GM21529 (cell line): ENCODE measurements at regions not wholly inside any gene's neighbourhood (a gene's known extent, or its start where the extent isn't known, plus 50 kb on each side); places are given as distances from the start of the nearest gene placed in this dataset.

Experiments
- ATAC-seq: cut with Tn5 transposase; IDR thresholded peaks from one replicate; pipeline ENCODE4 v1.9.1; 2021; ENCODE audit not compliant: unreplicated experiment

DNA sequence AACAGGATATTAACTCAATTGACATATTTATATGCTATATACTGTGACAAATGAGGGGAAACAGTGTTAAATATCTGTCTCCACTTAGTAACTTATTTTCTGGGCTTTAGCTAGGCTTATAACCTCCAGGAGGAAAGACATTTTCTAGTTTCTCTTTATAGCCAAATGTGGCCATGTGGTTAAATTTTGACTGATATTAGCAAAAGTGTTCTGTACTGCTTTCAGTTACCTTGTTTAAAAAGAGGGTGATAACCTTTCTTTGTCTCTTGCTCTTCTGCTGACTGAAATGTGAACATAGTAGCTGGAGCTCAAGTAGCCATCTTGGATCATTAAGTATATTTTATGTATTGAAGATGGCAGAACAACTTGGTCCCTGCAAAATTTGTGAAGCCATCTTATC, 253.7 kb downstream of the PDHA2 start:
- ATAC-seq, result no peak

DNA sequence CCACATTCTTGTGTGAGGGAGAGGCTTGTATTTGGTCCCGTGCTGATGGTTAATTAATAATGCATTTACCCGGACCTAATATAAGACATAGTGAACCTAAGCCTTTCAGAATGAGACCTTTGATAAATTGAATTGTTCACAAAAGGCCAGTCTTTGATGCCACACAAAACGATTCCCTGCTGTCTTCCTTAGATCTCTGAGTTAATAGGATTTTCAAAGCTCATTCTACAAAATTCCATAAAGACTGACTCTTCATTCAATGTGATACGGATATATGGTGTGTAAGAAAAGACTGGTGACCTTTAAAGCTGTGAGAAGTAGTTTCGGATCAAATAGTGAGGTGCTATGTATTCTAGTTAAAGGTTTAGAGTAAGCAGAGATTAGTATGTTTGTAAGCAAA, 254.3 kb downstream of the PDHA2 start:
- no peak for ATAC-seq

GRCh38 chr4:96097040-96097607, 257.2 kb downstream of the PDHA2 start:
- no peak for ATAC-seq

- no peak for ATAC-seq
Observed at GRCh38 chr4:96097693-96098092, 257.8 kb downstream of the PDHA2 start.

DNA sequence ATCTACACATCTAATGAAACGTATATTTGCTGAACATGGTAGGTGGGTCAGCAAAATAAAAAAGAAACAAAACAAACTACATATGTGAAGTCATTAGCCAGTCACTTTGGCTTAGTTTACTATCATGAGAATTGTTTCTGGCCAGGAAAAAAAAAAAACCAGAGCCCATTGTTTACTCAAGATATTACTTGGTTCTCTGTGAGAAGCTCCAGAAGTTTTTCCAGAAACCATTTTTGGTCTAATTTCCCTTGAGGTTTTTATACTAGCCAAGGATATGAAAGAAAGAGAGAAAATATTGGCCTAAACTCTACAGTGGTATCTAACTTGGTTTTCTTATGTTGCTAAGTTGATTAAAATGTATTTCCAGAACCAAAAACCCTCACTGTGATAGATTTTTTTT, 259.1 kb downstream of the PDHA2 start:
- no peak for ATAC-seq

DNA sequence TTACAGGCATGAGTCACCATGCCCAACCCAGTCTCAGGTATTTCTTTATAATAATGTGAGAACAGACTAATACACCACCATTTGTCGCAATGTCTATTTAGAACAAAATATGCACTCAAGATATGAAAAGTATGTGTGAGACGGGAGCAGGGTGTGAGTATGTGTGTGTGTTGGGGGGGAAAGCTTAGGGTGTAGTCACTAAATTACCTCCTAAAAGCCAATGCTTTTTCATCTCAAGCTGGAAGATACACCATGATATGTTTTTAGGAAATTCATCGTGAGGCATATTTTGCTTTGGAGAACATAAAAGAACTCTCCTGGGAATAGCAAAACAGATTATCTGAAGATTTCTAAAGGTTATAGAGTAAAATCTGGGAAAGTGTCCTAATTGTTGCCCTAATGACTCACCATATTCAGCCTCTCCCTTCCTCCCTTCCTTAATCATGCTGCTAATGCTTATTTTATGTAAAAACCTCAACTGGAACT, 262.7 kb downstream of the PDHA2 start:
- ATAC-seq, result no peak

GRCh38 chr4:96103086-96103485, 263.2 kb downstream of the PDHA2 start:
- ATAC-seq, result no peak

DNA sequence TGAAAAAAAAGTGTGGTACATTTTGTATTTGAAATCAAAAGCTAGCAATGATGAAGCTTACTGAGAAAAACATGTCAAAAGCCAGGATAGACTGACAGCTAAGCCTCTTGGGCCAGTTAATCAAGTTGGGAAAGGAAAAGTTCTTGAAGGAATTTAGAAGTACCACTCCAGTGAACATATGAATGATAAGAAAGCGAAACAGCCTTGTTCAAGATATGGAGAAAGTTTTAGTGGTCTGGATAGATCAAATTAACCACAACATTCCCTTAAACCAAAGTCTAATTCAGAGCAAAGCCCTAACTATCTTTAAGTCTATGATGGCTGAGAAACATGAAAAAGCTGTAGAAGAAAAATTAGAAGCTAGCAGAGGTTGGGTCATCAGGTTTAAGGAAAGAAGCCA, 268.3 kb downstream of the PDHA2 start:
- ATAC-seq, result no peak

DNA sequence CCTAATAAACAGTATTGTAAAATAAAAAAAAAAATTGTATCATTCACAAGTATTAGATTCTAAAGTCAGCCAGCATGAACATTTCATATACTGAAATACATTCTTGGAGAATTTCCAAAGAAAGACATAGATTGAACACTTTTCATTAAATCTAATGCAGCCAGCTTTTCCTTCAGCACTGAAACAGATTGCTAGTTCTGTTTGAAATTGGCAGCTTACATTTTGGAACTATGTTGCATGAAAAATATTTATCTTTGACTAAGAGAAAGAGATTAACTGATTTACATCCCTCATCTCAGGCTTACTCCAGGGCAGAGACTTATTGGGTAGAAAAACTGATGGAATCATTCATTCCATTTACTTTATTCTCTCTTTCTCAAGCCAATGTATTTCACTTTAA, 272.7 kb downstream of the PDHA2 start:
- no peak for ATAC-seq

- ATAC-seq, result no peak
Observed at GRCh38 chr4:96120206-96120605, 280.3 kb downstream of the PDHA2 start.

DNA sequence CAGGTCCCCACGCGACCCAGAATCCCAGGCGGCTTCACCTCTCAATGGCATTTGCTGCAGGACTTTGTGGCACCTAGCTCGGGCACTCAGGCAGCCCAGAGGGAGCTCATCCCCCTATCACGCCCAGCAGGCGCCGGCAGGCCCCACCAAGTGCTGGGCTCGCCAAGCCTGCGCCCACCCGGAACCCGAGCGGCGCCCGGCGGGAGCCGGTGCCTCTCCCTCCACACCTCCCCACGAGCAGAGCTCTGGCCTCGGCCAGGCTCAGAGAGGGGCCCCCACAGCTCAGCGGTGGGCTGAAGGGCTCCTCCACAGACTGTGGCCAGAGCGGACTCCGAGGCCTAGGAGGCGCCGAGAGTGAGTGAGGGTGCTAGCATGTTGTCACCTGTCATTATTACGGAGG, 286.3 kb downstream of the PDHA2 start:
- ATAC-seq, result no peak

DNA sequence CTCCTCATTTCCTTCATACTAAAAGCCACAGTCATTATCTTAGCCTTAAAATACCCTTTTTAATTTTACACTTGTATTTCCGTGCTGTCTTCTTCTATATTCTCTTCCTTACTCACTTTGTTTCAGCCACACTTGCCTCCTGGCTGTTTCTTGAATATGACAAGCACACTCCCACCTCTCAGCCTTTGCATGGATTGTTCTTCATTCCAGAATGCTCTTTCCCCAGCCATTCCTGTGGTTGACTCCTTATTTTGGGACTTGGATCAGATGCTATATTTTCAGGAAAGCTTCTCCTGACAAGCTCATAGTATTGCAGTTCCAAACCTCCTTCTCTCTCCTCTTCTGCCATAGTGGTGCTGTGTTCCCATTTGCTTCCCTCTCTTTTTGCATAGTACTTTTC, 291.3 kb downstream of the PDHA2 start:
- no peak for ATAC-seq

- no peak for ATAC-seq
Observed at GRCh38 chr4:96134806-96135205, 294.9 kb downstream of the PDHA2 start.

DNA sequence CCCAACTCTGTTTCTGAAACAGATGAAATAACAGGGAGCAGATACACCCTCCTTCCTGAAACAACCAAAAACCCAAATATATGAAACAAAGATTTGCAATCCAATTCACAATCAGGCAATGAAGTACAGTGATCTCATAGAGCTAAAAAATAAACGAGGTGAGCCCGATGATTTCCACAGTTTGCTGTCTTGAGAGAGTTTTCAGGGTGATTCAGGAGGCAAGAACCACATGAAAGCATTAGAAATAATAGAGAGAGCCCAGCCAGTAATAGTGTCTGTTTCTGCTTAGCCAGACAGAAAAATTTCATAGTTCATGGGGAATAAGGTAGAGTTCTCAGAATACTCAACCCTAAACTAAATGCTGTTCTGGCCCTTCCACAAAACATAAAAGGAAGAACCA, 296.2 kb downstream of the PDHA2 start:
- no peak for ATAC-seq

DNA sequence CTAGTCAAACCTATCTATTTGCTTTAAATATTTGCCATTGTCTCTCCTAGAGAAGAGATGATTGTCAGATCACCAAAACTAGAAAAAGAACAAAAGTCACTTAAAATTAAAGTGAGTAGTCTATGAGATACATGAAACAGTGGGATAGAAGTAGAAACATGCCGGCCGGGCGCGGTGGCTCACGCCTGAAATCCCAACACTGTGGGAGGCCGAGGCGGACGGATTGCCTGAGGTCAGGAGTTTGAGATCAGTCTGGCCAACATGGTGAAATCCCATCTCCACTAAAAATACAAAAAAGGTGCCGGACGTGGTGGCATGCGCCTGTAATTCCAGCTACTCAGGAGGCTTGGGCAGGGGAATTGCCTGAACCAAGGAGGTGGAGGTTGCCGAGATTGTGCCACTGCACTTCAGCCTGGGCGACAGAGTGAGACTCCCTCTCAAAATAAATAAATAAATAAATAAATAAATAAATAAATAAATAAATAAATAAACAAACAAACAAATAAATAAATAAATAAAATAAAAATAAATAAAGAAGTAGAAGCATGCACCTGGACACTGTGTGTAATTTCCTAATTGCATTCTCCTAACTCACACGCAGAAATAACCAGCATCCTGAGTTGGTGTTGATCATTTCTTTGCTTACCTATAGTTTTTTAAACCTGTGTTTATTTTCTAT, 299.5 kb downstream of the PDHA2 start:
- no peak for ATAC-seq

DNA sequence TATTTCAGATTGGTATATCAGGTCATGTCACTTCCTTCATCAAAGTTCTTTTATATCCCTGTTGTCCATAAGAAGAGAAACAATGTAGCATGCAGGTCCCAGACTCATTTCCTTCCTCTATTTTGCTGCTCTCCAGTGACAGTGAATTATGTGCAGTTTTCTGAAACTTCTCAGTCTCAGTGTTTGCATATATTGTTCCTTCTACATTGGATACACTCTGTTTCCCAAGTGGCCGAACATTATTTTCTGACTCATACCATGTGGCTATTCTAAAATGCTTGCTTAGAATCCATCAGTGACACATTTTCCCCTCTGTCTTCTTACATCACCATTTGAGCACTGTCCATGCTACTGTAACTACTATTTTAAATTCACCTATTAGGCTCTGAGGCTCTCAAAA, 305.7 kb downstream of the PDHA2 start:
- ATAC-seq, result no peak

DNA sequence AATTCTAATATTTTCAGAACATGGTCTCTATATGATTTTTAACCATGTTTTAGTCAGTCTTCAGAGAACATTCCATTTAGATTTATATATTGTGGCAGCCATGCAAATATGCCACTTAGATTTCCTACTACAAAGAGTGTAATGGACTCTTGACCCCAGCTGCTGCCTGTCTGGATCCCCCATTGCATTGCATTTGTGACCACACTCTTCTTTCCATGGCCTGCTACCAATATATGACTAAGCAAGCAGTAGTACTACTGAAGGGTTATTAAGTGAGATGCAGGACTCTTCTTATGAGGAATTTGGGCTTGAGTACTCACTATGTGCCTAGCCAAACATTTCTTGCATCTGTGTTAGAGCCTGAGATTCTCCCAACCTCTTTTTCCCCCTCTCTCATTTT, 306.8 kb downstream of the PDHA2 start:
- ATAC-seq, result no peak

- ATAC-seq, result no peak
Observed at GRCh38 chr4:96149894-96150293, 310.0 kb downstream of the PDHA2 start.

GRCh38 chr4:96150466-96150865, 310.6 kb downstream of the PDHA2 start:
- no peak for ATAC-seq

DNA sequence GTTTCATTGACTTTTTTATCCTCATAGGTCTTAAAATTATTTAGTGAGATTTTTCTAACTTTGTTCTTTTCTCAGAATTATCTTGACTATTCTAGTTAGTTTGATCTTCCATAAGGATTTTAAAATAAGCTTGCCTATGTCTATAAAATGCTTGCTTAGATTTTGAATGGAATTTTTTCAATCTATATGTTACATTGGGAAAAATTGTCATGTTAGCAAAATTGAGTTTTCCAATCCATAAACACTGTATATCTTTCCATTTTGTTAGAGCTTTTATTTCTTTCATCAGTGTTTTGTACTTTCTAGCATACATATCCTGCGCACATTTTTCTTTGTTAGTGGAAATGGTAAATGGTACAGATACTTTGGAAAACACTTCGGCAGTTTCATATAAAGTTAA, 312.9 kb downstream of the PDHA2 start:
- no peak for ATAC-seq

DNA sequence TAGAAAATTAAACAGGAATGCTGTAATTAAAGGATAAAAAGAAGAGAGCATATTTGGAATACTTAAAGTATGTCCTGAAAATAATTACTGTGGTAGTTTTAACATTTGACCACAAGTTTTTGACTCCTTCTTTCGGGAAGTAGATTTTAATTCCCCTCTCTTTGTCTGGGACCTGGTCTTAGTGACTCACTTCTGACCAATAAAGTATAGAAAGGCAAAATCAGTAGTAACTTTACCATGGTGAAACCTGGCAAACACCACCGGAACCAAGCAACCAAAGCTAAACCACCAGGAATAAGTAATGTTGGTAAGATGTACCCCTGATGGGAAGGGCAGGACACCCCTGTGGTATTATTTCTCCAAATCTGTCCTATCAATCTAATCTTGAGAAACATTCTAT, 314.8 kb downstream of the PDHA2 start:
- no peak for ATAC-seq

- no peak for ATAC-seq
Observed at GRCh38 chr4:96162636-96163035, 322.7 kb downstream of the PDHA2 start.

DNA sequence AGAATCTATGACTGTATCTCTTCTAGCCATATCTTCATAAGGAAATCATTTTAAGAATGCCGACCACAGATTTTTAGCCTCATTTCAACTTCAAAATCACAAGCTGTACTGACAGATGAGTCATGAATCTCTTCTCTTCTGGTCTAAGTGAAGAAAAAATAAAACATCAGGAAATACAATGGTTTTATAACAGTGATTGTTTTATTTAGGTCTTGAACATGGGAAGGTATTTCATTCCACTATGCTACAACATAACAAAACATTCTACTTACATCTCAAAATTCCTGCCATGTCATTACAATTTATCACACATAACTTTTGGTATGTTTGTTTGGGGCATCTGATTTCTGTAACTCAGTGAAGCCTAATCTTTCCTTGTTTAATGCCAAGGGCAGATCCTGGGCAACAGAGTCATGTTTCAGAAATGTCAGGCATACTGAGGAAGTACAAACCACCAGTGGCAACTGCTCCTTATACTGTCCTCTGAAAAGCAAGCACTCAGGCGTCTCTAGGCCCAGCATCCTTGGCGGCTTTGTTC, 325.0 kb downstream of the PDHA2 start:
- no peak for ATAC-seq
